D341Med (cell line): ENCODE measurements at regions not wholly inside any gene's neighbourhood (a gene's known extent, or its start where the extent isn't known, plus 50 kb on each side); places are given as distances from the start of the nearest gene placed in this dataset.
"Not testable (repeated sequence)": the region's sequence is repeated elsewhere in the genome, so short reads cannot be mapped to it uniquely, and the experiment has no call there.

Experiments
- DNase-seq: peaks from one replicate; pipeline ENCODE4 v3.0.0; 2012; ENCODE audit warnings: low spot score

- no peak for DNase-seq
These were observed 50.7 kb upstream of the VPREB1 start for GRCh38 chr22:22193923-22194322.

GRCh38 chr22:22193462-22193861 is 51.1 kb upstream of the VPREB1 start:
- DNase-seq: not testable (repeated sequence)

- not testable (repeated sequence) for DNase-seq
These were observed 51.6 kb upstream of the VPREB1 start for GRCh38 chr22:22193006-22193405.

- not testable (repeated sequence) for DNase-seq
These were observed 54.8 kb upstream of the VPREB1 start for GRCh38 chr22:22189796-22190195.

- DNase-seq: not testable (repeated sequence)
These were observed 56.7 kb upstream of the VPREB1 start for GRCh38 chr22:22187863-22188262.

GRCh38 chr22:22187299-22187698 is 57.3 kb upstream of the VPREB1 start:
- DNase-seq: no peak

GRCh38 chr22:22185844-22186499 is 58.6 kb upstream of the VPREB1 start:
- DNase-seq: no peak

GRCh38 chr22:22185217-22185616 is 59.4 kb upstream of the VPREB1 start:
- DNase-seq: no peak

- DNase-seq: no peak
These were observed 60.2 kb upstream of the VPREB1 start for GRCh38 chr22:22184277-22184807.

GRCh38 chr22:22182990-22183264 is 61.7 kb upstream of the VPREB1 start:
- DNase-seq: no peak

GRCh38 chr22:22182218-22182989 is 62.2 kb upstream of the VPREB1 start:
- no peak for DNase-seq

GRCh38 chr22:22181341-22181850 is 63.2 kb upstream of the VPREB1 start:
- no peak for DNase-seq

GRCh38 chr22:22180738-22181285 is 63.8 kb upstream of the VPREB1 start:
- no peak for DNase-seq

- no peak for DNase-seq
These were observed 64.7 kb upstream of the VPREB1 start for GRCh38 chr22:22179858-22180257.

GRCh38 chr22:22178992-22179391 is 65.6 kb upstream of the VPREB1 start:
- DNase-seq: no peak

- no peak for DNase-seq
These were observed 66.1 kb upstream of the VPREB1 start for GRCh38 chr22:22178355-22178965.

- peak; percentile 3 for DNase-seq
These were observed 67.5 kb upstream of the VPREB1 start for GRCh38 chr22:22176929-22177616.

GRCh38 chr22:22172896-22173628 is 71.5 kb upstream of the VPREB1 start:
- not testable (repeated sequence) for DNase-seq

GRCh38 chr22:22171357-22172218 is 73.0 kb upstream of the VPREB1 start:
- DNase-seq: no peak

- no peak for DNase-seq
These were observed 74.7 kb upstream of the VPREB1 start for GRCh38 chr22:22169923-22170322.
